ENCODE measurements at regions not wholly inside any gene's neighbourhood (a gene's known extent, or its start where the extent isn't known, plus 50 kb on each side); places are given as distances from the start of the nearest gene placed in this dataset.
"Not testable (repeated sequence)": the region's sequence is repeated elsewhere in the genome, so short reads cannot be mapped to it uniquely, and the experiment has no call there.

DNA sequence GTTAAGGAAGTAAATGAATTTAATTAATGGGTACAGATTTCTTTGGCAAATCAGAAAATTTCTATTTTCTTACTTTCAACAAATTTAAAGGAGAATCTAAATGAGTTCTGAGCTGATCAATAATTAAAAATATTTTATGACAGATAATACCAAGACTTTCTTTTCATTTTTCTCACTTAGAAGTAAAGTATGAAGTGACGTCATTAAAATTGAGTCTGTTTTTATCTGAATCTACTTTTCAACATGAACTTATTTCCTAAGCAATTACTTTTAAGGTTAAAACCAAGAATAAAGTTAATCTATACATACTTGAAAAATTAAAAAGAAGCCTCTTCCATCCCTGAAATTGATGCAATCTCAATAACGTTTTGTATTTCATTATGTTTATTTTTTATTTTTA, 552.8 kb upstream of the ST8SIA4 start:
- no peak for DNase-seq

DNA sequence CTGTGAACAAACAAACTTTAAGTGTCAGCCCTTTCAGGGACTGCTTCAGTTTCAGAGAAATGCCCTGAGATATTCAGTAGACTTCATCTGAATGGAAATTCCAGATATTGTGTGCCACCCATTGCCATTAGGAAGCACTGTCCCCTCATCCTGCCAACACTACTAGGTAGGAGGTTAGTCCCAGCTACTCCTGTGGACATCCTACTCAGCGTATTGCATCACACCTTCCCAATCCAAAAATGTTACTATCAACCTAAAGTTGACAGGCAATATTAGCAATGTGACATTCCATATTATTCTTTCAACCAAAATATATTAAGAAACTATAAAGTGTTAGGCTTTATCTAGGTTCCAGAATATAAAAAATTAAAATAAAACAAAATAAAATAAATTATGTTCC, 552.0 kb upstream of the ST8SIA4 start:
- no peak for DNase-seq

DNA sequence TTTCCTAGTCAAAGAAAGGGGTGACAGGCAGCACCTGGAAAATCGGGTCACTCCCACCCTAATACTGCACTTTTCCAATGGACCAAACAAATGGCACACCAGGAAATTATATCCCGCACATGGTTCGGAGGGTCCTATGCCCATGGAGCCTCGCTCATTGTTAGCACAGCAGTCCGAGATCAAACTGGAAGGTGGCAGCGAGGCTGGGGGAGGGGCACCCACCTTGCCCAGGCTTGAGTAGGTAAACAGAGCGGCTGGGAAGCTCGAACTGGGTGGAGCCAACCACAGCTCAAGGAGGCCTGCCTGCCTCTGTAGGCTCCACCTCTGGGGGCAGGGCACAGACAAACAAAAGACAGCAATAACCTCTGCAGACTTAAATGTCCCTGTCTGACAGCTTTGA, 539.2 kb upstream of the ST8SIA4 start:
- DNase-seq, result not testable (repeated sequence)

DNA sequence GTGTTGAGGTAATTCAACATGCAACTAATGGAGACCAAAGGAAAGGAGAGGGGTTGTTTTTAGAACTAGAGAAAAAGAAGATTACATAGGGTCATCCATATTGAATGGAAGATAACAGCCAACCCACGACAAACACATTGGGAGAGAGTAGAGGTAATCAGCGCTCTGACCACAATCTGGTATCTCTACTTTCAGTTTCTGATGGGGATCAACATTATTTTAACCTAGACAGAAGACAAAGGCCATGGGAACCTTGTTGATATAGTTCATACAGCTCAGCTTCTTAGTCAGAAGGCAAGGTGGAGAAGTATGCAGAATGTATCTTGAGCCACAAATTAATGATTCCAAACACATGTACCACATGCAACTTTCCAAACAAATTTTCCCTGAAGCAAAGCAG, 537.1 kb upstream of the ST8SIA4 start:
- DNase-seq, result no peak

DNA sequence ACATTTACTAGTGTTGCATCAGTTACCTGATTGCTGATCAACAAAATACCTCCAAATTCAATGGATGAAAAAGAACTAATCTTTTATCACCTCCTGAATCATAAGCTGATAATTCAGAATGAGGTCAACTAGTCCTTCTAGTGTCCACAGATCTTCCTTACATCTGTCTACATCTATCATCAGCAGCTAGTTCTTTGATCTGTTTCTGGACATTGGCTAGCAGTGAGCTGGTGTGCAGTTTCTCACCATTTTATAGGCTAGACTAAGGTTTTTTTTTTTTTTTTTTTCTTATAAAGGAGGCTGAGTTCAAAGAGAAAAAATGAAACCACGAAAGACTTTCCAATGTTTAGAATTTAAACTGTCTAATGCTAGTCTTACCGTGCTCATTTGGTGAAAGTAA, 534.3 kb upstream of the ST8SIA4 start:
- DNase-seq, result no peak

DNA sequence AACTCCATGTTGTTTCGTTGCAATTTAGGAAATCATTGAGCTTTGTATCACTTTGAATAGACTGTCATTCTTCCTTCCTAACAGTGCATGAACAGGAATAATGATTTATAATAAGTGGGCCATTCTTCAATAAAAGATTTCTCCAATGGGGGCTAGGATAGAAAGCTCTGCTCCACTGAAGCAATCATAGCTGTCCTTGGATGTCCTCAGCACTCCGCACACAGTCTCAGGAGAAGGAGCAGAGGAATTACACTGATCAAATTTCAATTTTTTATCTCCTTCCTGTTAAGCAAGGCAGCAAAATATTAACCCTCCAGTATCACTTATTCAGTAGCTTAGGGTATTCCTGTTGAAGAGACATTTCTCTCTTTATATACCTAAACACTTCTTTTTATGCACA, 532.7 kb upstream of the ST8SIA4 start:
- DNase-seq, result no peak

DNA sequence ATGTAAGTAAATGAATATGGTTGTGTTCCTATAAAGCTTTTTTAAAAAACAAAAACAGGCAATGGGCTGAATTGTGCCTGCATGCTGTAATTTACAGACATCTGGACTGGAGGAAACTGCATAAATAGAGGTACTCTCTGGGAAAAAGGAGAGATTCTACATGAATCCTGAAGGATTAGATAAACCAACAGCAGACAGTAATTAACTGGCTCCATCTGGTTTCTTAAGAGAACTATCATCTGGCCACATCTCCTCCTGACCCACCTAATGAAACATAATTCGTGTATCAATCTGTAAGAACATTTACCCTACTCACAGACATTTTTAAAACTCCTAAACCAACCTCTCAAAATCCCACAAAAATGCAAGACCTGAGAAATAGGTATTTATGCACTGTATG, 528.1 kb upstream of the ST8SIA4 start:
- no peak for DNase-seq

DNA sequence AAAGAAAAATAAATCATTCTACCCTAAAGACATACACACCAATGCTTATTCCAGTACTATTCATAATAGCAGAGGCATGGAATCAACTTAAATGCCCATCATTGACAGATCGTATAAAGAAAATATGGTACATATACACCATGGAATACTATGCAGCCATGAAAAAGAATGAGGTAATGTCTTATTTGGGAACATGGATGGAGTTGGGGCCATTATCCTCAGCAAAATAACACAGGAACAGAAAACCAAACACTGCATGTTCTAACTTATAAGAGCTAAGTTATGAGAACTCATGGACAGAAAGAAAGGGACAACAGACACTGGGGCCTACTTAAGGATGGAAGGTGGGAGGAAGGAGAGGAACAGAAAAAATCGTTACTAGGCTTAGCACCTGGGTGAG, 527.5 kb upstream of the ST8SIA4 start:
- no peak for DNase-seq

DNA sequence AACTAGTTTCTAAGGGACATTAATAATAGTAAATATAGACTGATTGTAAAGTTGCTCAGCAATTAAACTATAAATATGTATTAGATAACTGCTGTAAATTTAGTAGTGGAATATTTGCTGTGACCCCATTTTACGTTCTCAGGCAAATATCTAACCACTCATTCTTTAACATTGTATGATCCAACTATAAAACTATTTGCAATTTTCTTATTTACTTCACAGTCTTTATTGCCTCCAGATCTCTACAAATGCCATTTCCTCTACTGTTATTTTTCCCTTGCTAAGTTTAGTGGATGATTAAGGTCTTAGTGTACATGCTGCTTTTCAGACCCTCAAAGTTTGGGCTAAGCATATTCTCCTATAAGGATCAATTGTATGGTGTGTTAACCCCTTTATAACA, 526.2 kb upstream of the ST8SIA4 start:
- no peak for DNase-seq

DNA sequence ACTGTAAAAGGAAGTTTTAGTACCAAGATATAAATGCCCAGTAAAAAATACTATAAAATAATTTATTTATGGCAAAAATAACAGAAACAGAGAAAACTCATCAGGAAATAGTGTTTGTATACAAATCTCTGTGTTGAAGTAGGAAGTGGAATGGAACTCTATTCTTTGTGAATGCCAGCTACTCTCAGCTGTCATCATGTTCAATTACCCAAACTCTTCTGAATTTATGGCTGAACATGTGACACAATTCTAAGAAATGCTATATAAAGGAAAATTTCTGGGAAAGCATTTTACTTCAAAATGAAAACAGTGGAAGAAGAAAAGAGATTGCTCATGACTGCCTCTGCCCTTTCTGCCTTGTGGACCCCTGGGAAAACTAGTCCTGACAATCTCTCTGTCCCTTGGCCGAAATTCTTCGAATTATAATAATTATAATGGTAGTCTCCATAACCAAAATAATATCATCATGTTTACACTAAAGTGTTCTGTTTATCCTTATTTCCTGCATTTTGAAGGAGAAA, 522.3 kb upstream of the ST8SIA4 start:
- no peak for DNase-seq

DNA sequence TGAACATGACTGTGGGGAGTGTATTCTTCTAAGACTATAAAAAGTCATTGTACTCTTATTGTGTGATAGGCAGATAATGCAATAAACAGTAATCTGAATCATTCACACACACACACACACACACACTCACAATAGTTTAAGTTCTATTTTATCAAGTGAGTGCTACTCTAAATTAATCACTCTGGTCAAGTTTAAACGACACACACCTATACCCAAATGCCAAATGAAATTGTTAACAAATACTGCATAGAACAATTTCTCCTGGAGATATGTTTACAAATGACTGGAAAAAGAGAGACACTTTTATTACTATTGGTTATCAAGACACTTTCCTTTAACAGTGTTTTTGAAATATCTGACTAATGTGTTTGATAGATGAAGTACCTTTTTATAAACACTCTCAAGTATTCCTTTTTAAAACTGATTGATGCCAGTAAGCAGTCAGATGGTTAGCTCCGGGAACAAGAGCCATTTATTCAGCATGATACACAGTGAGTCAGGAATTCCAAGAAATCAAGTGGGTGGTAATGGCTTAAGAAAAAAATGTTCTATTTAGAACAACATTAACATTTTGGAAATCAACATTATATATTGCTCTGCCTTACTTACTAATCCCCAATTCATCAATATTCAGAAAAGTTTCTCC, 521.6 kb upstream of the ST8SIA4 start:
- no peak for DNase-seq

DNA sequence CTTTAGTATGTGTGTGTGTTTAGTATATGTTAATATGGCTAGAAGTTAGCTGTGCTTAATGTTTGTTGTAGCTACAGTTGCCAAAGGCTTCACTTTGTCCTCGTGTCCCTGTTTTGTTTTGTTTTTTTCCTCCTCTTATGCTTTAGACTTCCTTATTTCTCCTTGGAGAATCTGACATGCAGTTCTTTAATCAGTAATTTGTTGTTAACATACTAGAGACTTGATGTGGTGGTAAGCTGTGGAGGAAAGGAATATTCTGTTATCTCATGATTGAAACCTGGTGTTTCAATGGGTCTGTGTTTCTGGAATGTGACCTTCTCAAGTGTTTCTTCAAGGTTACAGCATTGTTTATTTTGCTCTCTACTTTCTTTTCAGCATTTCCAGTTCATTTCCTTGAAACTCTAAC, 515.6 kb upstream of the ST8SIA4 start:
- DNase-seq, result no peak

DNA sequence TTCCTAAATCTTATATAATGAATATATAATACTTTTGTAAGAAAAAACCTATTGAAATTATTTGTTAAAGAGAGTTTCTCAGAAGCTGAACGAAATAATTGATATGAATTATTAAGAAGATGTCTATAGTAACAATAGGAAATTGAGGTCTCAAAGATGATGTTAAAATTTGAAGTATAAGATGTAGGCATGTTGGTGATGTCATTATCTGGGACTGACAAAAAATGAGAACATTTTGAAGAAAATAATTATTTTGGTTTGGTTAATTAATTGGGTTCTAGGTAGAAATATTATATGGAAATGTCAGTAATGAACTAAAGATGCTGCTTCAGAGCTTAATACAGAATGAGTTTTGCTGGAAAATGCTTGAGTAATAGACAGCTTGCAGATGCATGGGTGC, 501.4 kb upstream of the ST8SIA4 start:
- no peak for DNase-seq

DNA sequence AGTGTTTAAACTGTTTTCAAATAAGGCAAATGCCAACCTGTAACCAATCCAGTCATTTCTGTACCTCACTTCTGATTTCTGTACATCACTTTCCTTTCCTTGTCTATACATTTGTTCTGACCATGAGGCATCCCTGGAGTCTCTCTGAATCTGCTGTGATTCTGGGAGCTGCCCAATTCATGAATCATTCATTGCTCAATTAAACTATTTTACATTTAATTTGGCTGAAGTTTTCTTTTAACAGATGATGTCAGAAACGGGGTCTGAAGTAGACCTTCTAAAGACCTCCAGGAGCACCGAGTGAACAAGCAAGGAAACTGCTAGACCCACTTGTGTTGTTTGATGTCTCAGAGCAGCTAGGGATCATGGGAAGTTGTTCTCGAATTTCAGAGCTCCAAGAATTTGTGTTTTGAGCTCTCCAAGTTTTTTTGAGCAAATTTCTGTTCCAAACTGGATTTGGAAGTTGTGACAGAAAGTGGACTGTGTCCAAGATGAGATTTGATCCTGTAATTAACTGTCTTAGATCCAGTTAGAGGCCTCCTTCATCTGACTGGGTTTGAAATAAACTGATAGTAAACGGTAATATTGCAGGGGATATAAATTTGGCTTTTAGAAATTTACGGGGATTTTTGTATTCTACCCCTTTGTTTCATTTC, 490.8 kb upstream of the ST8SIA4 start:
- DNase-seq, result no peak

DNA sequence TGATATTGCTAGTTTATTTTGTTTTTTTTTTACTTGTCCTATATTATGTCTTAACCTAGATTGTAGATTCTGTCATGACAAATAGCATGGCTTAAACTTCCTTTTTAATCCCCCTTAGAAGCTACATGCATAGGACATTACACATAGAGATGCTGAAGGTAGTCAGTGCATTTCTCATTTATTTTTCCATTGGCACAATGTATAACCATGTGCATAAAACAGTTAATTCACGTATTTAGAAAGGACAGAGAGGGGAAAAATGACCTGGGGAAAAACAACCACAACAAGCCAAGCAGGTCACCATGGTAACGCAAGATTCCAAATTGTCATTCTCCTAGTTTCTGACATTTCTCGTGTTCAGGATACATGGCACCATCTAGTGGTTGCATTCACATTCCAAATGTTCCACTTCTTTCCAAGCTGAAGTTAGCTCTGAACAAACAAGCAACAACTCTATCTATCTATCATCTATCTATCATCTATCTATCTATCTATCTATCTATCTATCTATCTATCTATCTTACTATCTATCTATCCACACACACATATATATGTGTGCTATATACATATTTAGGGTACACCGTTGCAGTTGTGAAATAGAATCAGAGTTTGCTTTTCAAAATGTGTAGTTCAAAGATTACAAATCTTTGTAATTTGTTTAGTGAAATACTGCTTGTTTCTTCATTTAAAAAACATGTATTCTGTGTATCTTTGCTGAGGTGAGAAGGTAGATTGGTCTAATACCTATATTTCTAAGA, 487.2 kb upstream of the ST8SIA4 start:
- peak; percentile 28 for DNase-seq

DNA sequence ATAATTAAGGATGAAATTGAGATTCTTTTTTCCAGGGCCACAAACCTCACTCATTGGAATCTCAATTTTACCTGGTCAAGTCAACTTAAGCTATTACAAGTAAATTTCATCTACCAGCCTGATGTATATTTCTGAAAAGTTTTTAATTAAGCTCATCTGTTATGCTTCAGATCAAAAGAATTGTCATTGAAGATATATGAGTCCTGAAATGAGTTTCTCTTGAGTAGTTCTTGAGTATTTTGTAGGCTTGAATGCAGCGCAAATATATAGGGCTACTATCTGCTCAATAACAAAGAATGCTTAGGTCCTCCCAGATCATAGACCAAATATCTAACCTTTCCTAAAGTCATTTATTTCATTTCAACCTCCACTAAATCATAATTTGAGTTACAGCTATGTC, 482.2 kb upstream of the ST8SIA4 start:
- DNase-seq, result no peak

DNA sequence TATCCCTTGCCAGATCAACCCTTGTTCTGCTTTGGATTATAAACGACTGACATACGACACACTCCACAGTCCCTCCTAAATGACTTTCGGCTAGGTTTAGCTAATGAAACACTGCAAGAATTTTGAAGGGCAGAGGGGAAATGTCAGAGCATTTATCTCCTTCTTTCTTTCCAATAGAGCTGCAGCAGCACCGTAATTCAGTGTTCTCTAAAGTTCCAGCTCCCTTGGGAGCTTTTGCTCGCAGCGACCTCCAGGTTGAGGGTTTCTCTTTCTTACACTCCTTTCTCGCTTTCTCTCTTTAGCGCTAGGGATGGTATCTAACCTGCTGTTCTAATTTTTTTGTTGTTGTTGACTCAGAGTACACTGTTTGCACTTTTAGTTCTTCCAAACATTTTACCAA, 467.1 kb upstream of the ST8SIA4 start:
- DNase-seq, result no peak

DNA sequence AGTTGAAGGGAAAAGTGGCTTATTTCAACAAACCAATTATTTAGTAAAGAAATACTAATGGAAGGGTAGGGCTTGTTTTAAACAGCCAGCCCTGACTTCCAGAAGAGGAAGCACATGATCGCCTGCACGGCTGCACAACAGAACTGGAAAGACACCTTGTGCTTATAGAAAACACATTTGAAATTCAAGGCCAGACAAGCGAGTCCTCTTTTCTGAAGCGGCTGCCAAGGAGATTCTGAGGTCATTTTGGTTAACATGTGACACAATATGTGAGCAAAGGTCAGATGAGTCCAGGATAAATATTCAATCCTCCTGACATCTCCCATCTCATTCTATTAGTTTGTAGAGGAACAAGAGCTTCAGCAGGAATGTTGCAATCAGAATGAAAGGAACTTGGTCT, 461.4 kb upstream of the ST8SIA4 start:
- no peak for DNase-seq

DNA sequence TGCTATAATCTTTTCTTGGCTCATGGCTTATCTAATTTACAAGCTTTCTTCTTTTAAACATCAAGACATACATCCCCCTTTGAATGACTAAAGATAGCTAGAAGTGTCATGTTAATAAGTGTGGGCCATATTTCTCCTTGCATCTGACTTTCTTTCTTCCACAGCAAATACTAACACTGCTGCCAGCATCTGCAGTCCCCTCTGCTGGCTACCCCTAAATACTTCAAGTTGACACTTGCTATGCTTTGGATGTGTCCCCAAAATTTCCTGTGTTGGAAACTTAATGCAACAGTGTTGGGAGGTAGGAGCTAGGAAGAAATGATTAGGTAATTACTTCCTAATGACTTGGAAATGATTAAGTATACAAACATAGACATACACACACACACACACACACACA, 459.0 kb upstream of the ST8SIA4 start:
- DNase-seq, result no peak

DNA sequence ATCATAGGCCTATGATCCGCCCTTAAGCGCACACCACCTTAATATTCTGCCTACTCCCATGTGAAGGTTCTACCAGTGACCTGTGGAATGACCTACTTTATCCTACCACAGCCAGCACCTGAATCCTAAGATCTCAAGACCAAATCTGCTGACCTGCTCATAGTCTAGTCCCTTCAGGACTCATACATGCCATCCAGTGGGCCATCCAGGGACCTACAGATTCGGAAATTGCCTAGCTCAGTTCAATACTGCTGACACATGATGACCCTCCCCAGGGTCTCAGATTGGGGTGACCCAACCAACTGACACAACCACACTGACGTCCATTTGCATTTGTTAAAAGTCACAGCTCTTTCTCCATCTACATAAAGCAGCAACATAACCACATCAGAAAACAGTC, 443.8 kb upstream of the ST8SIA4 start:
- DNase-seq, result no peak

DNA sequence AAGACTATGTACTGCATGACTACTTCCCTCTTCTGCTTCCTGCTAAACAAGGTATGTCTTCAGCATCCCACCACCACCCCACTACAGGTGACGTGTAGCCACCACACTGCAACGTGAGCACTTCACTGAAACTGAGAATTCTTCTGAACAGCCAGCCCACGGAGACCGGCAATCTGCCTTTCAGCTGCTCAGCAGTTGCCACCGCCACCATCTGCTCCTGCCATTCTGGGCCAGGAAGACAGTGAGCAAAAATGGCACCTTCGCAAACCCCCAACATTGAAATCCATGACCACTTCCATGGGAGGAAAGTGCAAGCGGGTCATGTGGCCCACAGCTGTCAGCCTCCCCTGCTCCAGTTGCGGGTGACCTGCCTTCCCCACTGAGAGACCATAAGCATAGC, 443.4 kb upstream of the ST8SIA4 start:
- no peak for DNase-seq

DNA sequence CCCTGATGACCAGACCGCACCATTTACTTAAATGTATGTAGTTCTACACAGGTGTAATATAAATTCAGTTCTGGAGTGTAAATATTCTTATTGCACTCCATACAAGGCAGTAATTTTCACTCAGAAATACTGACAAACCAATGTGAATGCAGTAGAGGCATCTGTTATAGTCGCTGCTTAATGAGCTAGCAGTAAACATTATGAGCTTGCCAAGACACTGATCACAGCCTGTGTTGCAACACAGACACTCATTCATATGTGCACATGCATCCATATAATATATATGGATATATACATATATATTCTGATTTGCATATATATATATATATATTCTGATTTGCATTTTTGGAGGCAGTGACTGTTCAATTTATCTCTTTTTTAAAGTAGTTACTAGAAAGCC, 435.1 kb upstream of the ST8SIA4 start:
- DNase-seq, result no peak

DNA sequence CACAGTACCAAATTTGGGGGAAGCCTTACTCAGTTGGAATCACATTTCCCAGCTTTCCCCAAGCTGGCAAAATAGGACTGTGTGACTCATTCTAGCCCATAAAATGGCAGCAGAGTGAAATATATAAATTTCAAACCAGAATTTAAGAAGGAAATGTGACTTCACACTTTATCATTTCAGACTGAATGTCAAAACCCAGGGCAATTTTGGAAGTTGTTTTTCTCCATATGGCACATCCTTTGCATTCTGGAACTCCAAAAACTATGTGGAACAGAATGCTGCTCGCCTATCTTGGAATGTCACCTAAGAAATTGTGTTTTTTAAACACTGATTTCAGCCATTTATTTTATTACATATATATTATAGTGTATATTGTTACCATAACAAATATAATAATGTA, 424.7 kb upstream of the ST8SIA4 start:
- DNase-seq, result no peak

DNA sequence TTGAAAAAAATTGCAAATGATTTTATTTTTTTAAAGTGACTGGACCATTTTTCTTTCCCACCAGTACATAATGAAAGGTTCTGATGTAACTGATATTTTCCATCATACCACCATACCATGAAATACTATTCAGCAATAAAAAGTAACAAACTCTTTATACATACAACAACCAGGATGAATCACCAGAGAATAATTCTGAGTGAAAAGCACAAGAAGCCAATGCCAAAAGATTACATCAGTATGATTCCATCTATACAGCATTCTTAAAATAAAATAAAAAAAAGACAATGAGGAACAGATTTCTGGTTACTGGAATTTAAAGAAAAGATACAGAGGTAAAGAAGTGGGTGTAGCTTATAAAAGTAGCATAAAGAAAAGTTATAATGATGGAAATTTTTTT, 423.7 kb upstream of the ST8SIA4 start:
- DNase-seq, result no peak
